BJ (cell line): ENCODE measurements at regions not wholly inside any gene's neighbourhood (a gene's known extent, or its start where the extent isn't known, plus 50 kb on each side); places are given as distances from the start of the nearest gene placed in this dataset.
"Not testable (repeated sequence)": the region's sequence is repeated elsewhere in the genome, so short reads cannot be mapped to it uniquely, and the experiment has no call there.

Source experiments
- CTCF ChIA-PET: fragments of 350-600 bp; formaldehyde crosslinking; extraction: SDS; loops from one replicate; lab custom pipeline; 2021; ENCODE audit warnings: antibody characterized with exemption, inconsistent platforms; lab: Yijun Ruan, JAX
- POLR2A ChIA-PET: fragments of 300-600 bp; sonication (Branson Sonifier 250); formaldehyde crosslinking; extraction: SDS; loops from one replicate; lab custom pipeline; 2021; ENCODE audit warnings: antibody characterized with exemption; lab: Charles Lee
- DNase-seq: peaks from one replicate; pipeline ENCODE4 v3.0.0-alpha.2; 2011; ENCODE audit warnings: low read depth
- H3K27me3 ChIP-seq: 2 replicates; pipeline ENCODE4 v1.6.0; 2011; ENCODE audit warnings: low read length; ENCODE audit not compliant: control insufficient read depth, insufficient read depth
- H3K36me3 ChIP-seq: 2 replicates; pipeline ENCODE4 v1.5.1; 2011; ENCODE audit warnings: low read length; ENCODE audit not compliant: control insufficient read depth, insufficient read depth
- H3K4me3 ChIP-seq: 2 replicates; pipeline ENCODE4 v1.5.1; 2011; ENCODE audit warnings: low read depth, mild to moderate bottlenecking, control low read depth, low read length
- TF ChIP-seq, protein P1 (sequence below): IDR thresholded peaks from 2 replicates; pipeline ENCODE4 v1.5.1; 2011; ENCODE audit warnings: low read depth, mild to moderate bottlenecking, control low read depth, inconsistent platforms, low read length, moderate library complexity; ENCODE audit not compliant: insufficient read depth

DNA sequence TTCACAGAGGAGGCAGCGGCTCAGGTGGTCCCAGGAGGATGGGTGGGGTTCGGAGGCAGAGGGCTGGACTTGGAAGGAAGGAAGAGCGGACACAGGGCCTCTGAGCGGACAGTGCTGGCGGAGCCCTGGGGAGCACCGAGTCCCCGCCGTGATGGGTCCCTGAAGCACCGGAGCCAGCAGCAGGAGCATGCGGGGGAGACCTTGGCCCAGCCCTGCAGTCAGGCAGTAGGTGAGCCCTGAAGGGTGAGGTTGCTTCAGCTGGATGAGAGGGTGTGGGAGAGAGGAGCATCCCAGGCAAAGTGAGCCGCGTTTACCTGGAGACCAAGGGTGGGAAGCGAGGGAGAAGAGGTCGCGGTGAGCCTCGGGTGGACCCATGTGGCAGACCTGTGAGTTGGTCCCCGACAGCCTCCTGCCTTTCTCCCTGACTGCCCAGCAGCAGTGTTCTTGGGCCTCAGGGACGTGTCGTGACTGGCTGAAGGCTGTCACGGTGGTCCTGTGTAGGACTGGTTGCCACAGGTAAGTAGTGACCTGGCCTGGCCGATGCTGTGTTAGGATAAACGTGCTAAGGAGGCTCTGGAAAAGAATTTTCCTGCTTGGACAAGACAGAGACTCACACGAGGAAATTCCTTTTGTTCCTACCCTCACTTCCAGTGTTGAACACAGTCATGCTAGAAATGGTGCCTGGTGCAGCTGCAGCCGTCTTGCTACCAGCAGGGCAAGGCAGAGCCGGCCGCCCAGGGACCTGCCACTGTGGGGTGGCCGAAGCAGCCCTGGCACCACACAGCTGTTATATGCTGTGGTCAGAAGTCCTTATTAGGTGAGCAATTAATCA is 73.0 kb downstream of the RRM2 start:
- CTCF ChIA-PET = no interaction called here
- Histone ChIP-seq H3K4me3 (no peak overlapping the region), H3K36me3 (no peaks in the 10 kb centered on the region), H3K27me3 (no peaks in the 10 kb centered on the region)
- POLR2A ChIA-PET = no interaction called here
- TF ChIP-seq, protein P1, sequence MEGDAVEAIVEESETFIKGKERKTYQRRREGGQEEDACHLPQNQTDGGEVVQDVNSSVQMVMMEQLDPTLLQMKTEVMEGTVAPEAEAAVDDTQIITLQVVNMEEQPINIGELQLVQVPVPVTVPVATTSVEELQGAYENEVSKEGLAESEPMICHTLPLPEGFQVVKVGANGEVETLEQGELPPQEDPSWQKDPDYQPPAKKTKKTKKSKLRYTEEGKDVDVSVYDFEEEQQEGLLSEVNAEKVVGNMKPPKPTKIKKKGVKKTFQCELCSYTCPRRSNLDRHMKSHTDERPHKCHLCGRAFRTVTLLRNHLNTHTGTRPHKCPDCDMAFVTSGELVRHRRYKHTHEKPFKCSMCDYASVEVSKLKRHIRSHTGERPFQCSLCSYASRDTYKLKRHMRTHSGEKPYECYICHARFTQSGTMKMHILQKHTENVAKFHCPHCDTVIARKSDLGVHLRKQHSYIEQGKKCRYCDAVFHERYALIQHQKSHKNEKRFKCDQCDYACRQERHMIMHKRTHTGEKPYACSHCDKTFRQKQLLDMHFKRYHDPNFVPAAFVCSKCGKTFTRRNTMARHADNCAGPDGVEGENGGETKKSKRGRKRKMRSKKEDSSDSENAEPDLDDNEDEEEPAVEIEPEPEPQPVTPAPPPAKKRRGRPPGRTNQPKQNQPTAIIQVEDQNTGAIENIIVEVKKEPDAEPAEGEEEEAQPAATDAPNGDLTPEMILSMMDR = no peak
- DNase-seq = no peak

- no peak for DNase-seq
- ChIA-PET POLR2A (no interaction called here), CTCF (no interaction called here)
- TF ChIP-seq, protein P1 = no peak
- Histone ChIP-seq H3K27me3 (no peaks in the 10 kb centered on the region), H3K4me3 (no peak overlapping the region), H3K36me3 (no peaks in the 10 kb centered on the region)
Observed at GRCh38 chr2:10196110-10196892, 73.8 kb downstream of the RRM2 start.

GRCh38 chr2:10196948-10197696 is 74.6 kb downstream of the RRM2 start:
- ChIA-PET CTCF (no interaction called here), POLR2A (no interaction called here)
- Histone ChIP-seq H3K36me3 (no peaks in the 10 kb centered on the region), H3K27me3 (no peaks in the 10 kb centered on the region), H3K4me3 (no peak overlapping the region)
- TF ChIP-seq, protein P1 = no peak
- no peak for DNase-seq

GRCh38 chr2:10197697-10198076 is 75.1 kb downstream of the RRM2 start:
- POLR2A ChIA-PET = no interaction called here
- DNase-seq = no peak
- no peaks in the 10 kb centered on the region for H3K27me3 ChIP-seq
- no peaks in the 10 kb centered on the region for H3K36me3 ChIP-seq
- TF ChIP-seq, protein P1 = no peak
- CTCF ChIA-PET = no interaction called here
- H3K4me3 ChIP-seq = no peak overlapping the region

DNA sequence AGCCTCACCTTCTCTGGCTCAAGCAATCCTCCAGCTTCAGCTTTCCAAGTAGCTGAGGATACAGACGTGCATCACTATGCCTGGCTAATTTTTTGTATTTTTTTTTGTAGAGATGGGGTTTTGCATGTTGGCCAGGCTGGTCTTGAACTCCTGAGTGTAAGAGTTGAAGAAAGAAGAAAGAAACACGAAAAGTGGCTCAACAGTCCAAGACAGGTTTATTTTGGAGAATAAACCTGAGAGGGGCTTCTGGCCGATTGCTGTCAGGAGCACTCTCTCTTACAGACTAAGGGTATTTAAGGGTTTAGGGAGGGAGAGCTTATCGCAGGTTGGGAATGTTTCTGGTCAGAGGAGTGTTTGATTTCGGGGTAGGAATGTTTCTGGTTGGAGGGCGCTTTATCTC is 75.9 kb downstream of the RRM2 start:
- H3K36me3 ChIP-seq, H3K27me3 ChIP-seq, H3K4me3 ChIP-seq, CTCF ChIA-PET, POLR2A ChIA-PET, DNase-seq: not testable (repeated sequence)
